HepG2 (cell line): ENCODE measurements at regions not wholly inside any gene's neighbourhood (a gene's known extent, or its start where the extent isn't known, plus 50 kb on each side); places are given as distances from the start of the nearest gene placed in this dataset.

ENCODE experiments used
- ATAC-seq: fragments of 200-7000 bp; cut with Tn5 transposase; 3 replicates; pipeline ENCODE4 v1.9.1; 2020; ENCODE audit warnings: mild to moderate bottlenecking, moderate library complexity
- BruUV-seq: library from RNA; stranded (reverse); fragments of 400-500 nt; replicated peaks from 2 replicates; lab custom pipeline; 2021; lab: Mats Ljungman, UMichigan
- CTCF ChIA-PET: fragments of 300-600 bp; formaldehyde crosslinking; extraction: SDS; loops from one replicate; lab custom pipeline; 2021; ENCODE audit warnings: low total read pairs, inconsistent platforms, low intra/inter-chr PET ratio; lab: Yijun Ruan, JAX
- POLR2A ChIA-PET: fragments of 350-600 bp; sonication (Branson Sonifier 250); formaldehyde crosslinking; loops from one replicate; lab custom pipeline; 2020; ENCODE audit warnings: antibody characterized with exemption, inconsistent platforms; lab: Yijun Ruan, JAX
- DNase-seq: peaks from one replicate; pipeline ENCODE4 v3.0.0-alpha.2; 2015; ENCODE audit warnings: low spot score
- FAIRE-seq: peaks from 3 replicates; lab custom pipeline; 2011; peaks lifted over from hg19 to GRCh38; lab: Jason Lieb, UNC
- H2AFZ ChIP-seq: one replicate; pipeline ENCODE4 v1.6.1; 2011; ENCODE audit warnings: low read length, inconsistent platforms
- H3K27ac ChIP-seq: fragments of 300-600 bp; 3 replicates; pipeline ENCODE4 v1.8.0; 2011; ENCODE audit warnings: mixed run types, mild to moderate bottlenecking, mixed read lengths, low read length, inconsistent platforms; ENCODE audit not compliant: insufficient read depth; ENCODE audit errors: extremely low read length
- H3K27me3 ChIP-seq, 2 experiments: fragments of 200-600 bp in 1 of 2; 2 replicates in 1 of 2; 3 replicates in 1 of 2; pipeline versions ENCODE4 v1.6.0 to v1.8.0; 2011; ENCODE audit warnings: low read length in 2 of 2, mild to moderate bottlenecking in 2 of 2, moderate library complexity in 2 of 2, inconsistent platforms in 1 of 2; ENCODE audit not compliant: insufficient read depth in 2 of 2, control insufficient read depth in 1 of 2
- H3K36me3 ChIP-seq, 2 experiments: fragments of 200-600 bp in 1 of 2; replicated peaks in 1 of 2; 2 replicates in 1 of 2; 3 replicates in 1 of 2; pipeline versions ENCODE4 v1.5.1 to v1.8.0; 2011; ENCODE audit warnings: low read length in 2 of 2, inconsistent platforms in 1 of 2; ENCODE audit not compliant: insufficient read depth in 2 of 2, control insufficient read depth in 1 of 2
- H3K4me1 ChIP-seq: 2 replicates; pipeline ENCODE4 v1.5.1; 2012; ENCODE audit warnings: low read length, inconsistent platforms; ENCODE audit not compliant: insufficient read depth
- H3K4me2 ChIP-seq: 2 replicates; pipeline ENCODE4 v1.6.0; 2011; ENCODE audit warnings: low read depth, low read length, inconsistent platforms
- H3K4me3 ChIP-seq, 3 experiments: fragments of 200-600 bp in 1 of 3; sonication (generic), shearing (Covaris generic) in 1 of 3; replicated peaks in 1 of 3; 2 replicates each; pipeline ENCODE4 v1.5.1; 2011 to 2016; ENCODE audit warnings: low read length in 3 of 3, inconsistent platforms in 2 of 3, low read depth in 2 of 3, mild to moderate bottlenecking in 2 of 3, control low read depth in 1 of 3, mixed read lengths in 1 of 3; ENCODE audit not compliant: insufficient read depth in 1 of 3
- H3K79me2 ChIP-seq: one replicate; pipeline ENCODE4 v1.6.1; 2011; ENCODE audit warnings: low read length, inconsistent platforms; ENCODE audit not compliant: insufficient read depth
- H3K9ac ChIP-seq: 2 replicates; pipeline ENCODE4 v1.6.0; 2011; ENCODE audit warnings: mild to moderate bottlenecking, low read depth, low read length, inconsistent platforms; ENCODE audit not compliant: insufficient read depth
- H3K9me3 ChIP-seq: 2 replicates; pipeline ENCODE4 v1.5.1; 2012; ENCODE audit warnings: mild to moderate bottlenecking, low read length
- H4K20me1 ChIP-seq: 2 replicates; pipeline ENCODE4 v1.6.0; 2011; ENCODE audit warnings: inconsistent platforms, mild to moderate bottlenecking, low read length, moderate library complexity; ENCODE audit not compliant: insufficient read depth
- GLI4 ChIP-seq: sonication (generic); formaldehyde crosslinking; IDR thresholded peaks from 2 replicates; pipeline ENCODE4 v1.5.1; 2020; ENCODE audit warnings: missing genetic modification reagents, mild to moderate bottlenecking, moderate library complexity, borderline replicate concordance
- HES4 ChIP-seq: sonication (generic); formaldehyde crosslinking; IDR thresholded peaks from 2 replicates; pipeline ENCODE4 v1.9.0; 2021; ENCODE audit warnings: mild to moderate bottlenecking, missing genetic modification reagents, borderline replicate concordance
- NKX3-1 ChIP-seq: sonication (generic); formaldehyde crosslinking; IDR thresholded peaks from 2 replicates; pipeline ENCODE4 v1.5.0; 2020; ENCODE audit warnings: missing genetic modification reagents
- TCF7 ChIP-seq: sonication (generic); IDR thresholded peaks from 2 replicates; pipeline ENCODE4 v1.6.1; 2016; ENCODE audit warnings: antibody characterized with exemption, low read depth
- ZFP1 ChIP-seq: IDR thresholded peaks from 2 replicates; pipeline ENCODE4 v1.6.1; 2016
- ZFX ChIP-seq: sonication (generic); formaldehyde crosslinking; IDR thresholded peaks from 2 replicates; pipeline ENCODE4 v1.4.0; 2020; ENCODE audit warnings: mild to moderate bottlenecking, low read depth, missing genetic modification reagents, moderate library complexity
- ZFY ChIP-seq: sonication (generic); formaldehyde crosslinking; IDR thresholded peaks from 2 replicates; pipeline ENCODE4 v1.4.0; 2020; ENCODE audit warnings: missing genetic modification reagents
- ZNF530 ChIP-seq: sonication (generic); formaldehyde crosslinking; IDR thresholded peaks from 2 replicates; pipeline ENCODE4 v1.5.0; 2020; ENCODE audit warnings: low read depth, mild to moderate bottlenecking, missing genetic modification reagents
- ZNF781 ChIP-seq: sonication (generic); formaldehyde crosslinking; IDR thresholded peaks from 2 replicates; pipeline ENCODE4 v1.5.1; 2020; ENCODE audit warnings: borderline replicate concordance, mild to moderate bottlenecking, missing genetic modification reagents; ENCODE audit errors: not compliant biosample characterization
- WGBS: methylation state at CpG from one replicate; pipeline ENCODE4 v1.1.6; 2017; ENCODE audit warnings: low lambda C conversion rate; 5-methylcytosine and 5-hydroxymethylcytosine counted together
- in situ Hi-C: cut with HindIII; loops from 2 replicates; pipeline ENCODE4 v1.10.0; 2017; ENCODE audit warnings: low pct_unique_long_range_greater_than_20kb; ENCODE audit not compliant: extremely low pct_ligation_motif_present
- intact Hi-C: fragments of 100-400 bp; cut with micrococcal nuclease; formaldehyde crosslinking; loops from one replicate; pipeline ENCODE4 v1.10.0; 2022; ENCODE audit not compliant: unreplicated experiment
- TF ChIP-seq, protein P1 (sequence below): sonication (generic); formaldehyde crosslinking; IDR thresholded peaks from 2 replicates; pipeline ENCODE4 v1.8.0; 2022; ENCODE audit warnings: missing genetic modification reagents, mild to moderate bottlenecking, borderline replicate concordance
- TF ChIP-seq, protein P2 (sequence below): sonication (generic); formaldehyde crosslinking; IDR thresholded peaks from 2 replicates; pipeline ENCODE4 v1.4.0; 2020; ENCODE audit warnings: missing genetic modification reagents

DNA sequence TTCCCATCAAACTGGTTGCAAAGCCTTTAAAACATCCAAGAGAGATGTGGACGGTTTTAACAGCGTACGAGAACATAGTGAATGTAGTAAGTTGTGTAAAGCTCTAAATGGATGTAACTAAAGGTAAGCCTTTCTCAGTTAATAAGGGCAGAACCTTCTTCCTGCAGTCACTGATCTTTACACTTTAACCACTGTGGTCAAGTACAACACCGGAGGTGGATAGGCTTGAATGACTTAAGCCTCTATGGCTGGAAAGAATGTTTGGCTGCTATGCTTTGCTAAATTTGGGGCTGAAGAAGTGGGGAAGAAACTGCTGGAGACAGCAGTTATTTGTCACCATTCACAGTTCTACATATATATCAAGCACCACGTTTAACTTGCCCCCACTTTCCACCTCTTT, 285.1 kb upstream of the FMR1 start:
- no peak for DNase-seq
- no peak for TF ChIP-seq ZFX (CRISPR knock-in tag)
- TF ChIP-seq, protein P1, sequence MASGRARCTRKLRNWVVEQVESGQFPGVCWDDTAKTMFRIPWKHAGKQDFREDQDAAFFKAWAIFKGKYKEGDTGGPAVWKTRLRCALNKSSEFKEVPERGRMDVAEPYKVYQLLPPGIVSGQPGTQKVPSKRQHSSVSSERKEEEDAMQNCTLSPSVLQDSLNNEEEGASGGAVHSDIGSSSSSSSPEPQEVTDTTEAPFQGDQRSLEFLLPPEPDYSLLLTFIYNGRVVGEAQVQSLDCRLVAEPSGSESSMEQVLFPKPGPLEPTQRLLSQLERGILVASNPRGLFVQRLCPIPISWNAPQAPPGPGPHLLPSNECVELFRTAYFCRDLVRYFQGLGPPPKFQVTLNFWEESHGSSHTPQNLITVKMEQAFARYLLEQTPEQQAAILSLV (CRISPR knock-in tag), result no peak
- no peak for TF ChIP-seq ZNF781 (CRISPR knock-in tag)
- TF ChIP-seq TCF7, result no peak
- no peak for TF ChIP-seq ZFY
- TF ChIP-seq HES4, result no peak
- TF ChIP-seq ZNF530 (CRISPR knock-in tag), result no peak
- TF ChIP-seq, protein P2, sequence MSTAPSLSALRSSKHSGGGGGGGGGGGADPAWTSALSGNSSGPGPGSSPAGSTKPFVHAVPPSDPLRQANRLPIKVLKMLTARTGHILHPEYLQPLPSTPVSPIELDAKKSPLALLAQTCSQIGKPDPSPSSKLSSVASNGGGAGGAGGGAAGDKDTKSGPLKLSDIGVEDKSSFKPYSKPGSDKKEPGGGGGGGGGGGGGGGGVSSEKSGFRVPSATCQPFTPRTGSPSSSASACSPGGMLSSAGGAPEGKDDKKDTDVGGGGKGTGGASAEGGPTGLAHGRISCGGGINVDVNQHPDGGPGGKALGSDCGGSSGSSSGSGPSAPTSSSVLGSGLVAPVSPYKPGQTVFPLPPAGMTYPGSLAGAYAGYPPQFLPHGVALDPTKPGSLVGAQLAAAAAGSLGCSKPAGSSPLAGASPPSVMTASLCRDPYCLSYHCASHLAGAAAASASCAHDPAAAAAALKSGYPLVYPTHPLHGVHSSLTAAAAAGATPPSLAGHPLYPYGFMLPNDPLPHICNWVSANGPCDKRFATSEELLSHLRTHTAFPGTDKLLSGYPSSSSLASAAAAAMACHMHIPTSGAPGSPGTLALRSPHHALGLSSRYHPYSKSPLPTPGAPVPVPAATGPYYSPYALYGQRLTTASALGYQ (CRISPR knock-in tag), result no peak
- no peak for TF ChIP-seq NKX3-1 (CRISPR knock-in tag)
- no peak for TF ChIP-seq ZFP1 (CRISPR knock-in tag)
- no peak for TF ChIP-seq GLI4 (CRISPR knock-in tag)
- Histone ChIP-seq H4K20me1 (no peaks in the 10 kb centered on the region), H3K36me3 (no peaks in the 10 kb centered on the region), H2AFZ (no peak overlapping the region), H3K9me3 (no peaks in the 10 kb centered on the region), H3K27me3 (no peaks in the 10 kb centered on the region), H3K4me1 (no peaks in the 10 kb centered on the region), H3K79me2 (no peaks in the 10 kb centered on the region), H3K4me3 (no peak overlapping the region), H3K9ac (no peak overlapping the region), H3K4me2 (no peak overlapping the region), H3K27ac (no peak overlapping the region)
- in situ Hi-C loops (no loop called here), intact Hi-C loops (no loop called here)
- 3% methylated on average over 4 of the region's 5 CpGs for WGBS
- BruUV-seq, result no TSS peak
- FAIRE-seq, result no peak
- ATAC-seq, result no peak
- ChIA-PET CTCF (no interaction called here), POLR2A (no interaction called here)
